Mesendoderm (in vitro differentiated cells): ENCODE measurements at regions not wholly inside any gene's neighbourhood (a gene's known extent, or its start where the extent isn't known, plus 50 kb on each side); places are given as distances from the start of the nearest gene placed in this dataset.

Experiments
- DNase-seq: peaks from one replicate; pipeline ENCODE4 v3.0.0; 2013
- H2AK5ac ChIP-seq: 2 replicates; pipeline ENCODE4 v1.6.1; 2013; ENCODE audit warnings: low read length, inconsistent platforms
- H2BK120ac ChIP-seq: 2 replicates; pipeline ENCODE4 v1.6.1; 2013; ENCODE audit warnings: low read depth, mild to moderate bottlenecking, low read length, moderate library complexity, mixed read lengths
- H2BK15ac ChIP-seq: replicated peaks from 2 replicates; pipeline ENCODE4 v1.6.1; 2013; ENCODE audit warnings: low read depth, mild to moderate bottlenecking, moderate library complexity
- H2BK5ac ChIP-seq: 2 replicates; pipeline ENCODE4 v1.6.1; 2013; ENCODE audit warnings: low read length, inconsistent platforms
- H3K18ac ChIP-seq: 2 replicates; pipeline ENCODE4 v1.6.1; 2013; ENCODE audit warnings: mild to moderate bottlenecking, low read length, mixed read lengths
- H3K23ac ChIP-seq: one replicate; pipeline ENCODE4 v1.6.1; 2013; ENCODE audit warnings: low read length
- H3K27ac ChIP-seq: 2 replicates; pipeline ENCODE4 v1.5.1; 2013; ENCODE audit warnings: low read depth, mild to moderate bottlenecking, inconsistent platforms, low read length, moderate library complexity
- H3K27me3 ChIP-seq: 2 replicates; pipeline ENCODE4 v1.6.1; 2013; ENCODE audit warnings: low read length, control low read depth, mild to moderate bottlenecking, inconsistent platforms; ENCODE audit not compliant: insufficient read depth, poor library complexity
- H3K36me3 ChIP-seq: 2 replicates; pipeline ENCODE4 v1.6.1; 2013; ENCODE audit warnings: low read length, inconsistent platforms; ENCODE audit not compliant: control insufficient read depth, insufficient read depth
- H3K4ac ChIP-seq: one replicate; pipeline ENCODE4 v1.6.1; 2013; ENCODE audit warnings: low read depth, mild to moderate bottlenecking, low read length, moderate library complexity
- H3K4me1 ChIP-seq: 2 replicates; pipeline ENCODE4 v1.6.1; 2013; ENCODE audit warnings: low read depth, low read length, inconsistent platforms; ENCODE audit not compliant: control insufficient read depth
- H3K4me2 ChIP-seq: 2 replicates; pipeline ENCODE4 v1.6.1; 2013; ENCODE audit warnings: low read length
- H3K4me3 ChIP-seq: 2 replicates; pipeline ENCODE4 v1.5.1; 2013; ENCODE audit warnings: mild to moderate bottlenecking, low read length
- H3K56ac ChIP-seq: one replicate; pipeline ENCODE4 v1.6.1; 2013; ENCODE audit warnings: low read length
- H3K79me1 ChIP-seq: 2 replicates; pipeline ENCODE4 v1.6.1; 2013; ENCODE audit warnings: low read length, inconsistent platforms
- H3K79me2 ChIP-seq: 2 replicates; pipeline ENCODE4 v1.6.1; 2013; ENCODE audit warnings: mild to moderate bottlenecking, low read length; ENCODE audit not compliant: control insufficient read depth, insufficient read depth
- H3K9ac ChIP-seq: 2 replicates; pipeline ENCODE4 v1.6.1; 2013; ENCODE audit warnings: low read length, inconsistent platforms
- H4K5ac ChIP-seq: one replicate; pipeline ENCODE4 v1.6.1; 2013; ENCODE audit warnings: low read length
- H4K8ac ChIP-seq: one replicate; pipeline ENCODE4 v1.6.1; 2013; ENCODE audit warnings: low read depth, mild to moderate bottlenecking, control low read depth, low read length, moderate library complexity
- WGBS: extraction: QIAGEN DNeasy Blood & Tissue Kit; methylation state at CpG from one replicate; pipeline ENCODE4 v1.1.7; 2013; ENCODE audit warnings: low lambda C conversion rate, missing lambda C conversion rate; ENCODE audit not compliant: insufficient coverage; ENCODE audit errors: extremely low coverage; 5-methylcytosine and 5-hydroxymethylcytosine counted together

GRCh38 chr10:105986912-105987635 is 1177.4 kb downstream of the SORCS1 start:
- H3K4me1 ChIP-seq, result no peaks in the 10 kb centered on the region
- no peaks in the 10 kb centered on the region for H3K36me3 ChIP-seq
- H3K4me2 ChIP-seq, result no peak overlapping the region
- no peak overlapping the region for H4K8ac ChIP-seq
- no peak overlapping the region for H2BK120ac ChIP-seq
- no peaks in the 10 kb centered on the region for H3K27me3 ChIP-seq
- H3K4ac ChIP-seq, result no peak overlapping the region
- H3K9ac ChIP-seq, result no peak overlapping the region
- H3K56ac ChIP-seq, result no peak overlapping the region
- H3K4me3 ChIP-seq, result no peak overlapping the region
- H3K18ac ChIP-seq, result no peak overlapping the region
- H2BK5ac ChIP-seq, result no peak overlapping the region
- H3K27ac ChIP-seq, result no peak overlapping the region
- no peak for DNase-seq
- no peak overlapping the region for H3K23ac ChIP-seq
- no peak overlapping the region for H4K5ac ChIP-seq
- no peaks in the 10 kb centered on the region for H3K79me2 ChIP-seq
- no peak overlapping the region for H2AK5ac ChIP-seq
- no CpG with 5 or more reads among the region's 3 CpGs for WGBS
- no peak overlapping the region for H2BK15ac ChIP-seq
- no peaks in the 10 kb centered on the region for H3K79me1 ChIP-seq

GRCh38 chr10:105986486-105986885 is 1178.0 kb downstream of the SORCS1 start:
- no peak overlapping the region for H3K18ac ChIP-seq
- no peak overlapping the region for H4K8ac ChIP-seq
- WGBS, result no CpG with 5 or more reads among the region's 2 CpGs
- no peak overlapping the region for H3K9ac ChIP-seq
- no peak overlapping the region for H2AK5ac ChIP-seq
- H3K4ac ChIP-seq, result no peak overlapping the region
- no peak overlapping the region for H3K4me2 ChIP-seq
- H2BK5ac ChIP-seq, result no peak overlapping the region
- H3K27ac ChIP-seq, result no peak overlapping the region
- no peaks in the 10 kb centered on the region for H3K27me3 ChIP-seq
- no peak for DNase-seq
- no peaks in the 10 kb centered on the region for H3K79me2 ChIP-seq
- H2BK120ac ChIP-seq, result no peak overlapping the region
- no peaks in the 10 kb centered on the region for H3K79me1 ChIP-seq
- no peak overlapping the region for H3K23ac ChIP-seq
- H4K5ac ChIP-seq, result no peak overlapping the region
- no peak overlapping the region for H3K4me3 ChIP-seq
- H2BK15ac ChIP-seq, result no peak overlapping the region
- H3K4me1 ChIP-seq, result no peaks in the 10 kb centered on the region
- no peak overlapping the region for H3K56ac ChIP-seq
- no peaks in the 10 kb centered on the region for H3K36me3 ChIP-seq

GRCh38 chr10:105982735-105983134 is 1181.8 kb downstream of the SORCS1 start:
- Histone ChIP-seq H2BK5ac (no peak overlapping the region), H2BK15ac (no peak overlapping the region), H3K36me3 (no peaks in the 10 kb centered on the region), H3K23ac (no peak overlapping the region), H3K4me2 (no peak overlapping the region), H4K8ac (no peak overlapping the region), H3K56ac (no peak overlapping the region), H3K4ac (peak overlapping the region; percentile 31), H3K79me1 (no peaks in the 10 kb centered on the region), H2BK120ac (no peak overlapping the region), H3K9ac (no peak overlapping the region), H3K27ac (no peak overlapping the region), H3K4me3 (no peak overlapping the region), H4K5ac (no peak overlapping the region), H3K18ac (no peak overlapping the region), H3K79me2 (no peaks in the 10 kb centered on the region), H2AK5ac (no peak overlapping the region), H3K4me1 (no peaks in the 10 kb centered on the region), H3K27me3 (no peaks in the 10 kb centered on the region)
- no peak for DNase-seq
- no CpG with 5 or more reads among the region's 3 CpGs for WGBS

GRCh38 chr10:105981679-105982078 is 1182.8 kb downstream of the SORCS1 start:
- no peak overlapping the region for H4K8ac ChIP-seq
- H3K79me1 ChIP-seq, result no peaks in the 10 kb centered on the region
- H2BK15ac ChIP-seq, result no peak overlapping the region
- no peak overlapping the region for H3K23ac ChIP-seq
- no peaks in the 10 kb centered on the region for H3K79me2 ChIP-seq
- no peak overlapping the region for H2BK5ac ChIP-seq
- H3K4me1 ChIP-seq, result no peaks in the 10 kb centered on the region
- H3K4ac ChIP-seq, result no peak overlapping the region
- H3K4me2 ChIP-seq, result no peak overlapping the region
- no peak overlapping the region for H2AK5ac ChIP-seq
- H3K9ac ChIP-seq, result no peak overlapping the region
- no peak for DNase-seq
- WGBS, result no CpG with 5 or more reads among the region's 2 CpGs
- H3K4me3 ChIP-seq, result no peak overlapping the region
- no peak overlapping the region for H4K5ac ChIP-seq
- no peak overlapping the region for H3K18ac ChIP-seq
- no peak overlapping the region for H3K56ac ChIP-seq
- no peaks in the 10 kb centered on the region for H3K36me3 ChIP-seq
- H3K27me3 ChIP-seq, result no peaks in the 10 kb centered on the region
- no peak overlapping the region for H3K27ac ChIP-seq
- H2BK120ac ChIP-seq, result no peak overlapping the region

GRCh38 chr10:105974803-105975456 is 1189.6 kb downstream of the SORCS1 start:
- Histone ChIP-seq H3K23ac (no peak overlapping the region), H3K27me3 (no peaks in the 10 kb centered on the region), H4K5ac (no peak overlapping the region), H2AK5ac (no peak overlapping the region), H3K79me1 (no peaks in the 10 kb centered on the region), H3K18ac (no peak overlapping the region), H3K4me1 (no peaks in the 10 kb centered on the region), H3K4me3 (no peak overlapping the region), H3K4me2 (no peak overlapping the region), H3K4ac (no peak overlapping the region), H4K8ac (no peak overlapping the region), H3K79me2 (no peaks in the 10 kb centered on the region), H2BK15ac (no peak overlapping the region), H3K56ac (no peak overlapping the region), H2BK120ac (no peak overlapping the region), H2BK5ac (no peak overlapping the region), H3K27ac (no peak overlapping the region), H3K9ac (no peak overlapping the region), H3K36me3 (no peaks in the 10 kb centered on the region)
- no CpG with 5 or more reads among the region's 7 CpGs for WGBS
- peak; percentile 62 for DNase-seq
